ENCODE measurements at regions not wholly inside any gene's neighbourhood (a gene's known extent, or its start where the extent isn't known, plus 50 kb on each side); places are given as distances from the start of the nearest gene placed in this dataset.

DNA sequence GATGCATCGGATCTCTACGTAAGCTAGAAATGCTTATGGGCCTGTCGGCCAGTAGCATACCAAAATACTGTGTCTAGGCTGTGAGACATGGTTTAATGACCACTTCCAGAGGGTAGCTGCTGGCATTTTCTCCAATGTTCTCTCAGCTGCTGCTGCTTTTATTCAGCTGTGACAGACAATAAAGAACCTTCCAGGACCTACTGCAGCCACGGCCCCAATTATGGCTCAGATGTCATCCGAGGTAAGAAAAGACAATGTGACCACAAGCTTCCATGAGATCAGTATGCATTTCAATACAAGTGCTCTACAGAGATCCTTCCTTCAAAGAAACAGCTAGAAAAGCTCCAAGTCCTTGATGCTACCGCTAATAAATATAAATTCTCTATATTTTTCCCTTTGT lies 256.2 kb downstream of the SDHAF3 start:
- TF ChIP-seq, protein P1, sequence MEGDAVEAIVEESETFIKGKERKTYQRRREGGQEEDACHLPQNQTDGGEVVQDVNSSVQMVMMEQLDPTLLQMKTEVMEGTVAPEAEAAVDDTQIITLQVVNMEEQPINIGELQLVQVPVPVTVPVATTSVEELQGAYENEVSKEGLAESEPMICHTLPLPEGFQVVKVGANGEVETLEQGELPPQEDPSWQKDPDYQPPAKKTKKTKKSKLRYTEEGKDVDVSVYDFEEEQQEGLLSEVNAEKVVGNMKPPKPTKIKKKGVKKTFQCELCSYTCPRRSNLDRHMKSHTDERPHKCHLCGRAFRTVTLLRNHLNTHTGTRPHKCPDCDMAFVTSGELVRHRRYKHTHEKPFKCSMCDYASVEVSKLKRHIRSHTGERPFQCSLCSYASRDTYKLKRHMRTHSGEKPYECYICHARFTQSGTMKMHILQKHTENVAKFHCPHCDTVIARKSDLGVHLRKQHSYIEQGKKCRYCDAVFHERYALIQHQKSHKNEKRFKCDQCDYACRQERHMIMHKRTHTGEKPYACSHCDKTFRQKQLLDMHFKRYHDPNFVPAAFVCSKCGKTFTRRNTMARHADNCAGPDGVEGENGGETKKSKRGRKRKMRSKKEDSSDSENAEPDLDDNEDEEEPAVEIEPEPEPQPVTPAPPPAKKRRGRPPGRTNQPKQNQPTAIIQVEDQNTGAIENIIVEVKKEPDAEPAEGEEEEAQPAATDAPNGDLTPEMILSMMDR (IDR thresholded peaks at IDR 0.05), result no peak
- TF ChIP-seq ZFX (IDR thresholded peaks at IDR 0.05; ENCODE audit: borderline replicate concordance), result no peak
- no peak overlapping the region for H3K27ac ChIP-seq

DNA sequence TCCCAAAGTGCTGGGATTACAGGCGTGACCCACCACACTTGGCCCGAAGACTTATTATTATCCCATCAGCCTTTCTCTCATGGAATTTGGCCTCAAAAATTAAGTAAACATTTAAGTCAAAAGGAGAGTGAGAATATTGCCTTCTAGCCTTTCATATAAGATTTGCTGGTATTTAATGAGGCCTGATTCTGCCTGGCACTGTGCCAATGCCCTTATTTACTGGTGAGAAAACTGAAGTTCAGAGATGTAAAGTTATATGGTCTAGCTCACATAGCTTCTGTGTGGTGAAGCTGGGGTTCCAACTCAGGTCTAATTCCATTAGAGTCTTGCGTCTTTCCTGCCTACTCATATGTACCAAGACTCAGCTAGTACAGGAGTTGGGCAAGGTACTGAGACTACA lies 260.2 kb downstream of the SDHAF3 start:
- TF ChIP-seq, protein P1 (IDR thresholded peaks at IDR 0.05), result no peak
- no peak for TF ChIP-seq ZFX (IDR thresholded peaks at IDR 0.05; ENCODE audit: borderline replicate concordance)
- H3K27ac ChIP-seq, result no peak overlapping the region

DNA sequence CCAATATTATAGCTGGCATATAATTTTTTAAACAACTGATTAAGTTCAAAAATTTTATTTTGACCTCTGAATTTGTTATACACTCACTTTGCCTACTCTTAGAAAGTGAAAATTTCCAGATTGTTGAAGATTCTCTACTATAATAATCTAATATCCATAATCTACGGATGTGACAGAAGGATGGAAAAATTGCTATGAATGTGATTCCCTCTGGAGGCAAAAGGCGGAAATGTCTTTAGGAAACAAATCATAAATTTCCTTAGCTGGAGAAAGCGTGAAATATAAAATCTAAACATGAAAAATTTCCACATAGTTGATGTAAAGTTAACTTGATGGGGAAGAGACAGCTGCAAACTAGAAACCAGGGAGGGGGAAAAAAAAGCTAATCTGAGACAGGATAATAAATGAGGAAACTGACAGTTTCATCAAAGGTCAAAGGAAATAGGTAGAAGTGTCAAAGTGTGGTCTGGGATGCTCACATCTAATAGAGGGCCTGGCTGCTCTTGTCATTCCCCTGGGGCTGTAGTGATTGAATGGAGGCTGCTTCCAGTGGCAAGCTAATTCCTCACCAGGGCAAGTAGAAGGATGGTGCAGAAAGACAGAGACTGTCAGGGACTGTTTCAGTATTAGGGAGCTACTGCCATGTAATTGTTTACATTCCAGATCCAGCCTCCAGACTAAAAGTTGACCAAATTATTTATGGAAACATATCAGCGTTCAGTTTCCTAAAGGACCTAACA lies 264.5 kb downstream of the SDHAF3 start:
- TF ChIP-seq, protein P1 (IDR thresholded peaks at IDR 0.05), result no peak; the same call in 1 of the 2 replicates
- no peak for TF ChIP-seq ZFX (IDR thresholded peaks at IDR 0.05; ENCODE audit: borderline replicate concordance)

GRCh38 chr7:97390052-97390451 lies 272.6 kb downstream of the SDHAF3 start:
- H3K27ac ChIP-seq, result no peak overlapping the region
- TF ChIP-seq, protein P1 (IDR thresholded peaks at IDR 0.05), result no peak
- TF ChIP-seq ZFX (IDR thresholded peaks at IDR 0.05; ENCODE audit: borderline replicate concordance), result no peak

More for the DNA sequence above, 264.5 kb downstream of the SDHAF3 start:
- H3K27ac ChIP-seq, result no peak overlapping the region

DNA sequence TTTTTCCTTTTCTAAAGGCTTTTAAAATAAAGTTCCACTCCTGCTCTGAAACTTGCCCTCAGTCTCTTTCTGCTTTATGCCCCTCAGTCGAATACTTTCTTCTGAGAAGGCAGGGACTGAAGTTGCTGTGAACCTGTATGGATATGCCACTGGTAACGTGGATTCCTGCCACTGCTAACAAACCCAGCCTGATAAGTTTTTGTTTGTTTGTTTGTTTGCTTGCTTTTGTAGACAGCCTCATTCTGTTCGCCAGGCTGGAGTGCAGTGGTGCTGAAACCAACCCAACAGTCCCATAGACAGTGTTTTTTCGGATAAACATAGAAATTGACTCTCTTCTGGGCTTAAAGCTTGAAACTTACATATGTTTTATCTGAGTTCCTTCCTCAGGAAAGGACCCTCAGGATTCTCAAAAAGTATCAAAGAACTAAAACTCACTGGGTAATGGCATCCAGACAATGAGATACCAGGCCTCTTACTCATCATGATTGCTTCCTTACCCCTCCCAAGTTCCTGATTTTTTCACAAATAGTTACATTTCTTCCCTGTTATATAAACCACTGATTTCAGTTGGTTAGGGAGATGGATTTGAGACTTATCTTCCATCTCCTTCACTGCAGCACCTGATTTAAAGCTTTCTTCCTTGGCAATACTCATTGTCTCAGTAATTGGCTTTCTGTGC lies 273.6 kb downstream of the SDHAF3 start:
- no peak for TF ChIP-seq ZFX (IDR thresholded peaks at IDR 0.05; ENCODE audit: borderline replicate concordance)
- no peak overlapping the region for H3K27ac ChIP-seq

DNA sequence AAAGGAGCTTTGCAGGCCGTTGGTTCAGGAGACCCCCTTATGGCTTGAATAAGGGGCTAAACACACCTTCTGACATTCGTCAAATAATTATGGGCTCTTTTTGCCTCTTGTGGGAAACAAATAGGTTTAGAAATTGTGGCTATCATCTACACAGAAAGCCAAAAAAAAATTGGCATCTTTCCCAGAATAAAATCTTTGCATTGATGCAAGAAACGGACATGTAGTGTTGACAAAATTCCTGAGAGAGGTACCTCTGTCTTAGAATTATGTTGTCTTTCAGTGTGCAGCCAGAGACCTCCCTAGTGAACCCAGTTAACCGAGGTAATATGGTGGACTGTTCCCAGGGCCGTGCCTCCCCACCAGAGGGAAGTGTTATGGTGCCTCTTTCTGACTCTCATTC lies 283.9 kb downstream of the SDHAF3 start:
- H3K27ac ChIP-seq, result no peak overlapping the region
- no peak for TF ChIP-seq ZFX (IDR thresholded peaks at IDR 0.05; ENCODE audit: borderline replicate concordance)
- TF ChIP-seq, protein P1 (IDR thresholded peaks at IDR 0.05), result no peak

- no peak for TF ChIP-seq ZFX (IDR thresholded peaks at IDR 0.05; ENCODE audit: borderline replicate concordance)
- TF ChIP-seq, protein P1 (IDR thresholded peaks at IDR 0.05), result no peak
These were observed 288.3 kb downstream of the SDHAF3 start for GRCh38 chr7:97405835-97406234.

More at GRCh38 chr7:97405835-97406234, 288.3 kb downstream of the SDHAF3 start:
- H3K27ac ChIP-seq, result no peak overlapping the region
